ENCODE measurements at regions not wholly inside any gene's neighbourhood (a gene's known extent, or its start where the extent isn't known, plus 50 kb on each side); places are given as distances from the start of the nearest gene placed in this dataset.

GRCh38 chr18:71352618-71353017, 1063.8 kb downstream of the SOCS6 start:
- ChIA-PET POLR2A (no interaction called here), CTCF (no interaction called here)
- no peaks in the 10 kb centered on the region for H3K27me3 ChIP-seq (replicated peaks in 2 of 5; ENCODE audit: control insufficient read depth in 4 of 5, insufficient read depth in 5 of 5, low read length in 4 of 5)
- no peak overlapping the region for H3K4me3 ChIP-seq (ENCODE audit: control insufficient read depth in 1 of 7, extremely low read depth in 1 of 7, insufficient read depth in 4 of 7, low read depth in 2 of 7, low read length in 6 of 7)
- no peaks in the 10 kb centered on the region for H3K36me3 ChIP-seq (ENCODE audit: control insufficient read depth in 4 of 4, insufficient read depth in 4 of 4, low read length in 3 of 4)
- DNase-seq: no peak
- no peaks in the 10 kb centered on the region for H3K9me3 ChIP-seq (ENCODE audit: control extremely low read depth in 1 of 5, control insufficient read depth in 4 of 5, insufficient read depth in 2 of 5, low read depth in 1 of 5, low read length in 4 of 5)
- H3K4me1 ChIP-seq (ENCODE audit: control extremely low read depth in 1 of 4, control insufficient read depth in 4 of 4, insufficient read depth in 4 of 4, low read length in 3 of 4): no peaks in the 10 kb centered on the region
- WGBS (ENCODE audit: insufficient coverage): no CpG with 5 or more reads among the region's 1 CpG
- no peak overlapping the region for H3K27ac ChIP-seq (ENCODE audit: insufficient read depth in 1 of 2, low read depth in 1 of 2, low read length in 2 of 2, poor library complexity in 1 of 2, severe bottlenecking in 2 of 2)

DNA sequence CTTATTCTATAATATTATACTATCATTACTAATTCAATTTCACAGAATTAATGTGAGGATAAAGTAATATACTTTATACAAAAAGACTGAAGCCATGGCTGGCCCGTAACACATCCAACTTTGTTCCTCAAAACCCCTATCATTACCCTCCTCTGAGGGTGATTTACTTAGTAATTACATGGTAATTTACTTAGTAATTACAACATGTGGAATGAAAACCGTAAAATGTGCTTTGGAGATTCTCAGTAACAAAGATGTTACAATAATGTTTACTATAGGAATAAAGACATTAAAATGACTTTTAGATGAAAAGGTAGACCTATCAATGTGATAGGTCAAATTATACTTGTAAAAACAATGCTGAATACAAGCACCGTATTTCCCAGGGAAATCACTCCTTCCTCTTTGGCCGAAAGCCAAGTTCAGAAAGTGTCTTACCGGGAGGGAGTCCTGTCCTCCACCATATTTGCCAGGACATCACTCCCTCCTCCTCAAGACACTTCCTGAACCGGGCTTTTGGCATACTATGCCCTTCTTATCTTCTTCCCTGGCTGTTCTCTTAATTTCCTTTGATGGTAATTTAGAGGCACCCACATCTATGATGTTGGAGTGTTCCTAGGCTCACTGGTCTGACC, 1047.8 kb downstream of the SOCS6 start:
- no peak for DNase-seq
- H3K4me3 ChIP-seq (ENCODE audit: control insufficient read depth in 1 of 7, extremely low read depth in 1 of 7, insufficient read depth in 4 of 7, low read depth in 2 of 7, low read length in 6 of 7): no peak overlapping the region
- H3K36me3 ChIP-seq (ENCODE audit: control insufficient read depth in 4 of 4, insufficient read depth in 4 of 4, low read length in 3 of 4): no peaks in the 10 kb centered on the region
- no peaks in the 10 kb centered on the region for H3K4me1 ChIP-seq (ENCODE audit: control extremely low read depth in 1 of 4, control insufficient read depth in 4 of 4, insufficient read depth in 4 of 4, low read length in 3 of 4)
- no peaks in the 10 kb centered on the region for H3K9me3 ChIP-seq (ENCODE audit: control extremely low read depth in 1 of 5, control insufficient read depth in 4 of 5, insufficient read depth in 2 of 5, low read depth in 1 of 5, low read length in 4 of 5)
- H3K27ac ChIP-seq (ENCODE audit: insufficient read depth in 1 of 2, low read depth in 1 of 2, low read length in 2 of 2, poor library complexity in 1 of 2, severe bottlenecking in 2 of 2): no peak overlapping the region
- POLR2A ChIA-PET: no interaction called here
- CTCF ChIA-PET: no interaction called here
- no peaks in the 10 kb centered on the region for H3K27me3 ChIP-seq (replicated peaks in 2 of 5; ENCODE audit: control insufficient read depth in 4 of 5, insufficient read depth in 5 of 5, low read length in 4 of 5)
- 43% methylated on average over 3 of the region's 6 CpGs for WGBS (ENCODE audit: insufficient coverage)

- H3K4me1 ChIP-seq (ENCODE audit: control extremely low read depth in 1 of 4, control insufficient read depth in 4 of 4, insufficient read depth in 4 of 4, low read length in 3 of 4): no peaks in the 10 kb centered on the region
- no peak for DNase-seq
- WGBS (ENCODE audit: insufficient coverage): no CpG with 5 or more reads among the region's 2 CpGs
- no peaks in the 10 kb centered on the region for H3K9me3 ChIP-seq (ENCODE audit: control extremely low read depth in 1 of 5, control insufficient read depth in 4 of 5, insufficient read depth in 2 of 5, low read depth in 1 of 5, low read length in 4 of 5)
- H3K36me3 ChIP-seq (ENCODE audit: control insufficient read depth in 4 of 4, insufficient read depth in 4 of 4, low read length in 3 of 4): no peaks in the 10 kb centered on the region
- H3K4me3 ChIP-seq (ENCODE audit: control insufficient read depth in 1 of 7, extremely low read depth in 1 of 7, insufficient read depth in 4 of 7, low read depth in 2 of 7, low read length in 6 of 7): no peak overlapping the region
- ChIA-PET POLR2A (no interaction called here), CTCF (no interaction called here)
- H3K27me3 ChIP-seq (replicated peaks in 2 of 5; ENCODE audit: control insufficient read depth in 4 of 5, insufficient read depth in 5 of 5, low read length in 4 of 5): no peaks in the 10 kb centered on the region
- H3K27ac ChIP-seq (ENCODE audit: insufficient read depth in 1 of 2, low read depth in 1 of 2, low read length in 2 of 2, poor library complexity in 1 of 2, severe bottlenecking in 2 of 2): no peak overlapping the region
Measured at GRCh38 chr18:71329563-71329962, 1040.7 kb downstream of the SOCS6 start.

- ChIA-PET POLR2A (no interaction called here), CTCF (no interaction called here)
- Histone ChIP-seq H3K27me3 (replicated peaks in 2 of 5; ENCODE audit: control insufficient read depth in 4 of 5, insufficient read depth in 5 of 5, low read length in 4 of 5) (no peaks in the 10 kb centered on the region), H3K27ac (ENCODE audit: insufficient read depth in 1 of 2, low read depth in 1 of 2, low read length in 2 of 2, poor library complexity in 1 of 2, severe bottlenecking in 2 of 2) (no peak overlapping the region), H3K4me3 (ENCODE audit: control insufficient read depth in 1 of 7, extremely low read depth in 1 of 7, insufficient read depth in 4 of 7, low read depth in 2 of 7, low read length in 6 of 7) (no peak overlapping the region), H3K36me3 (ENCODE audit: control insufficient read depth in 4 of 4, insufficient read depth in 4 of 4, low read length in 3 of 4) (no peaks in the 10 kb centered on the region), H3K4me1 (ENCODE audit: control extremely low read depth in 1 of 4, control insufficient read depth in 4 of 4, insufficient read depth in 4 of 4, low read length in 3 of 4) (no peaks in the 10 kb centered on the region), H3K9me3 (ENCODE audit: control extremely low read depth in 1 of 5, control insufficient read depth in 4 of 5, insufficient read depth in 2 of 5, low read depth in 1 of 5, low read length in 4 of 5) (no peaks in the 10 kb centered on the region)
- WGBS (ENCODE audit: insufficient coverage): 80% methylated on average over 1 of the region's 3 CpGs
- no peak for DNase-seq
Measured at GRCh38 chr18:71329114-71329513, 1040.3 kb downstream of the SOCS6 start.

DNA sequence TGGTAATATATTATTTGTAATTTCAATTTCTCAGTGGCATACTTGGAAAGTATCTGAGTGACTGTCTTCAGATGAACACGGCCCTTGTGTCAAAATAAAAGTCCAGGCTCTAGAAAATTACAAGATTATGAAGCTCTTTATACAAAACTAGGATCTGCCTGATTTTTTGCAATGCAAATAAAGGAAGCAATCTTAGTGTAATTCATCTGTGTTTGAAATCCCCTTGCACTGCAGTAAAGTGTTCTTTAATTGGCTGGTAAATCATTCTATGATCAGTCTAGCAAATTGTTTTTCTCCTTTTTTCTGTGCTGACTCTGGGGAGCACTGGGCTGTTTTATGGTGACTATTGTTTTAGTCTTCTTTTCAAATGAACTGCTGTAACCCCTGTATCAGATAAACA, 1039.0 kb downstream of the SOCS6 start:
- CTCF ChIA-PET: no interaction called here
- no peaks in the 10 kb centered on the region for H3K9me3 ChIP-seq (ENCODE audit: control extremely low read depth in 1 of 5, control insufficient read depth in 4 of 5, insufficient read depth in 2 of 5, low read depth in 1 of 5, low read length in 4 of 5)
- H3K4me3 ChIP-seq (ENCODE audit: control insufficient read depth in 1 of 7, extremely low read depth in 1 of 7, insufficient read depth in 4 of 7, low read depth in 2 of 7, low read length in 6 of 7): no peak overlapping the region
- no peaks in the 10 kb centered on the region for H3K27me3 ChIP-seq (replicated peaks in 2 of 5; ENCODE audit: control insufficient read depth in 4 of 5, insufficient read depth in 5 of 5, low read length in 4 of 5)
- no peaks in the 10 kb centered on the region for H3K4me1 ChIP-seq (ENCODE audit: control extremely low read depth in 1 of 4, control insufficient read depth in 4 of 4, insufficient read depth in 4 of 4, low read length in 3 of 4)
- H3K27ac ChIP-seq (ENCODE audit: insufficient read depth in 1 of 2, low read depth in 1 of 2, low read length in 2 of 2, poor library complexity in 1 of 2, severe bottlenecking in 2 of 2): no peak overlapping the region
- no peak for DNase-seq
- POLR2A ChIA-PET: no interaction called here
- WGBS (ENCODE audit: insufficient coverage): no CpG with 5 or more reads among the region's 1 CpG
- H3K36me3 ChIP-seq (ENCODE audit: control insufficient read depth in 4 of 4, insufficient read depth in 4 of 4, low read length in 3 of 4): no peaks in the 10 kb centered on the region

DNA sequence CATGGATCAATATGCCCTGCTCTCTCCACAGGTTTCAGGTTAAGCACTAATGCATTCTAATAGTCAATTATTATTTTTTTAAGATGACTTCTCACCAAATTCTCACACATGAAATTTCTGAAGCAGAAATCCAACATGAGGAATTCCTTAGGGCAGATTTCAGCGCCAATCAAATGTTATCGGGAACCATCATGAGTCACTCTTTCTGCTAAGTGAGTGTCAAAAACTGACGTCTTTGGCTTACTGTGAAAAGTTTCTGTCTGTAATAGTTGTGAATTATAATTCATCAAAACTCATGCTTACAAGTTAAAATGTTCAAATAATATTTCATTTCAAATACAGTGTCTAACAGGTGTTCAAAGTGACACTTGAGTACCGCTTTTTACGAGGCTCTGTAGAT, 1038.6 kb downstream of the SOCS6 start:
- no peak overlapping the region for H3K4me3 ChIP-seq (ENCODE audit: control insufficient read depth in 1 of 7, extremely low read depth in 1 of 7, insufficient read depth in 4 of 7, low read depth in 2 of 7, low read length in 6 of 7)
- H3K9me3 ChIP-seq (ENCODE audit: control extremely low read depth in 1 of 5, control insufficient read depth in 4 of 5, insufficient read depth in 2 of 5, low read depth in 1 of 5, low read length in 4 of 5): no peaks in the 10 kb centered on the region
- H3K27ac ChIP-seq (ENCODE audit: insufficient read depth in 1 of 2, low read depth in 1 of 2, low read length in 2 of 2, poor library complexity in 1 of 2, severe bottlenecking in 2 of 2): no peak overlapping the region
- no peaks in the 10 kb centered on the region for H3K4me1 ChIP-seq (ENCODE audit: control extremely low read depth in 1 of 4, control insufficient read depth in 4 of 4, insufficient read depth in 4 of 4, low read length in 3 of 4)
- no peaks in the 10 kb centered on the region for H3K27me3 ChIP-seq (replicated peaks in 2 of 5; ENCODE audit: control insufficient read depth in 4 of 5, insufficient read depth in 5 of 5, low read length in 4 of 5)
- ChIA-PET CTCF (no interaction called here), POLR2A (no interaction called here)
- 92% methylated on average over 2 of the region's 5 CpGs for WGBS (ENCODE audit: insufficient coverage)
- no peaks in the 10 kb centered on the region for H3K36me3 ChIP-seq (ENCODE audit: control insufficient read depth in 4 of 4, insufficient read depth in 4 of 4, low read length in 3 of 4)
- DNase-seq: no peak

- ChIA-PET POLR2A (no interaction called here), CTCF (no interaction called here)
- 70% methylated on average over 2 of the region's 3 CpGs for WGBS (ENCODE audit: insufficient coverage)
- H3K9me3 ChIP-seq (ENCODE audit: control extremely low read depth in 1 of 5, control insufficient read depth in 4 of 5, insufficient read depth in 2 of 5, low read depth in 1 of 5, low read length in 4 of 5): no peaks in the 10 kb centered on the region
- H3K36me3 ChIP-seq (ENCODE audit: control insufficient read depth in 4 of 4, insufficient read depth in 4 of 4, low read length in 3 of 4): no peaks in the 10 kb centered on the region
- H3K27ac ChIP-seq (ENCODE audit: insufficient read depth in 1 of 2, low read depth in 1 of 2, low read length in 2 of 2, poor library complexity in 1 of 2, severe bottlenecking in 2 of 2): no peak overlapping the region
- DNase-seq: no peak
- H3K4me3 ChIP-seq (ENCODE audit: control insufficient read depth in 1 of 7, extremely low read depth in 1 of 7, insufficient read depth in 4 of 7, low read depth in 2 of 7, low read length in 6 of 7): no peak overlapping the region
- no peaks in the 10 kb centered on the region for H3K27me3 ChIP-seq (replicated peaks in 2 of 5; ENCODE audit: control insufficient read depth in 4 of 5, insufficient read depth in 5 of 5, low read length in 4 of 5)
- H3K4me1 ChIP-seq (ENCODE audit: control extremely low read depth in 1 of 4, control insufficient read depth in 4 of 4, insufficient read depth in 4 of 4, low read length in 3 of 4): no peaks in the 10 kb centered on the region
Measured at GRCh38 chr18:71326826-71327225, 1038.0 kb downstream of the SOCS6 start.
